Mesodermal cell (in vitro differentiated cells): ENCODE measurements at regions not wholly inside any gene's neighbourhood (a gene's known extent, or its start where the extent isn't known, plus 50 kb on each side); places are given as distances from the start of the nearest gene placed in this dataset.

ENCODE experiments used
- H3K27ac ChIP-seq: 2 replicates; pipeline ENCODE4 v1.7.0; 2013; ENCODE audit warnings: mild to moderate bottlenecking, low read depth, low read length, moderate library complexity; ENCODE audit not compliant: severe bottlenecking
- H3K36me3 ChIP-seq: 2 replicates; pipeline ENCODE4 v1.7.1; 2013; ENCODE audit warnings: mild to moderate bottlenecking, low read length, moderate library complexity; ENCODE audit not compliant: control insufficient read depth, insufficient read depth
- H3K4me1 ChIP-seq: one replicate; pipeline ENCODE4 v1.7.1; 2013; ENCODE audit warnings: mild to moderate bottlenecking, low read length; ENCODE audit not compliant: insufficient read depth, control insufficient read depth, poor library complexity, severe bottlenecking
- H3K4me3 ChIP-seq: 2 replicates; pipeline ENCODE4 v1.7.0; 2013; ENCODE audit warnings: low read length, control low read depth, mild to moderate bottlenecking; ENCODE audit not compliant: insufficient read depth, poor library complexity, severe bottlenecking; ENCODE audit errors: extremely low read depth
- H3K9me3 ChIP-seq: 2 replicates; pipeline ENCODE4 v1.7.1; 2013; ENCODE audit warnings: mild to moderate bottlenecking, low read length, moderate library complexity; ENCODE audit not compliant: control insufficient read depth
- WGBS, 2 experiments: methylation state at CpG; one replicate each; pipeline ENCODE4 v1.1.5; 2013; ENCODE audit warnings: missing lambda C conversion rate in 2 of 2; ENCODE audit not compliant: insufficient coverage in 2 of 2; 5-methylcytosine and 5-hydroxymethylcytosine counted together

DNA sequence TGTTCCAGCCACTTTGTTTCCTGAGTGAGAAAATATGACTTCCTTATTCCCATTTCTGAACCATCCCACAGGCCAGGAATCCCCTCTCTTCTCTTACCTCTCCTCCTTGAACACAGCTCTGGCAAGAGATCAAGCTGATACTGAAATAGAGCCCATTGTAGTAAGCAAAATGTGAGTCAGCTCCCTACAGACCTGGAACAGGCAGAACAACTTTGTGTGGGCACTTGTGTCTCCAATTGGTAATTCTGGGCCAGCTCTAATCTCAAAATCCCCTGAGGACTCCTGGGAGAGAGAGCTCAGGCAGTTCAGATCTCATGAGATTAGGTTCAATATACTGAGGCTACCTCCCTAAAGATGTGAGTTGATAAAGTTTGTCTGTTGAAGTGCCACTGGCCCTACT lies 213.5 kb downstream of the GUCY2F start:
- Histone ChIP-seq H3K4me3 (no peak overlapping the region), H3K36me3 (no peaks in the 10 kb centered on the region), H3K4me1 (no peaks in the 10 kb centered on the region), H3K9me3 (no peaks in the 10 kb centered on the region), H3K27ac (no peak overlapping the region)

DNA sequence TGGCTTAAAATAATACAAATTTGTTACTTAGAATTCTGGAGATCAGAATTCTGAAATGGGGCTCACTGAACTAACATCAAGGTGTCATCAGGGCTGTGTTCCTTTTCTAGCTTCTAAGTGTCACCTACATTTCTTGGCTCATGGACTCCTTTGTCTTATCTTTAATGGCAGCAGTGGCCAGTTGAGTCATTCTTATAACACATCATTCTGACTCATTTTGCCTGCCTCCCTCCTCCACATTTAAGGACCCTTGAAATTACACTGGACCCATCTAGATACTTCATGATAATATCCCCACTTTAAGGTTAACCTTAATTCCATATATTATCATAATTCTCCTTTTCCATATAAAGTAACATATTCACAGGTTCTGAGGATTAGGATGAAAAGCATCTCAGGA lies 215.9 kb downstream of the GUCY2F start:
- H3K27ac ChIP-seq, result no peak overlapping the region
- H3K36me3 ChIP-seq, result no peaks in the 10 kb centered on the region
- no peak overlapping the region for H3K4me3 ChIP-seq
- H3K4me1 ChIP-seq, result no peaks in the 10 kb centered on the region
- no peaks in the 10 kb centered on the region for H3K9me3 ChIP-seq

DNA sequence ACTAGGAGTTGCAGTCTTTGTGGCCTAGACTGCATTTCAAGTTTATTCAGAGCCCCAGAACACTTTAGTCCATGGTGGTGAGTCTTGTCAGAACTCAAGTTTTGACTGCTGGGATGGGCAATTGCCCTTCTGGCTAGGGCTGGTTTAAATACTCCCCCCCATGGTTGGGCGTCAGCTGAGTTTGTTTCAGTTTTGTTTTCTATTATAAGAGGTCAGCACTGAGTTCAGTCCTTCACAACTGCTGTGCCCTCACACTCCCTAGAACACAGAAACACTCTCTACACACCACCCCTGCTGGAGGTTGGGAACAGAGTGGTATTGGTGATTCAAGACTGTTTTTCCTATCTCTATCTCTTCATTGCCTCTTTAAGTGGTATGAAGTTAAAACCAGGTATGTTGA lies 217.0 kb downstream of the GUCY2F start:
- no peak overlapping the region for H3K27ac ChIP-seq
- H3K36me3 ChIP-seq, result no peaks in the 10 kb centered on the region
- no peaks in the 10 kb centered on the region for H3K9me3 ChIP-seq
- no CpG with 5 or more reads among the region's 1 CpG for WGBS, 2 experiments
- no peaks in the 10 kb centered on the region for H3K4me1 ChIP-seq
- no peak overlapping the region for H3K4me3 ChIP-seq

DNA sequence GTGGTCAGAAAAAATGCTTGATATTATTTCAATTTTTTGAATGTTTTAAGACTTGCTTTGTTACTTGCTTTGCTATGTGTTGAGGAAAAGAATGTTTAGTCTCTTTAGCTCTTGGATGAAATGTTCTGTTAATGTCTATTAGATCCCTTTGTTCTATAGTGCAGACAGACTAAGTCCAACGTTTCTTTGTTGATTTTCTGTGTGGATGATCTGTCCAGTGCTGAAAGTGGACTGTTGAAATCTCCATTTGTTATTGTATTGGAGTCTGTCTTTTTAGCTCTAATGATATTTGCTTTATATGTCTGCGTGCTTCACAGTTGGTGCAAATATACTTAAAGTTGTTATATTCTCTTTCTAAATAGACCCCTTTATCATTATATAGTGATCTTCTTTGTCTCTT lies 220.6 kb downstream of the GUCY2F start:
- peaks cover 3% of the 10 kb centered on the region for H3K4me1 ChIP-seq
- no peak overlapping the region for H3K4me3 ChIP-seq
- no peaks in the 10 kb centered on the region for H3K36me3 ChIP-seq
- no peaks in the 10 kb centered on the region for H3K9me3 ChIP-seq
- WGBS, 2 experiments, result no CpG with 5 or more reads among the region's 2 CpGs
- H3K27ac ChIP-seq, result no peak overlapping the region

DNA sequence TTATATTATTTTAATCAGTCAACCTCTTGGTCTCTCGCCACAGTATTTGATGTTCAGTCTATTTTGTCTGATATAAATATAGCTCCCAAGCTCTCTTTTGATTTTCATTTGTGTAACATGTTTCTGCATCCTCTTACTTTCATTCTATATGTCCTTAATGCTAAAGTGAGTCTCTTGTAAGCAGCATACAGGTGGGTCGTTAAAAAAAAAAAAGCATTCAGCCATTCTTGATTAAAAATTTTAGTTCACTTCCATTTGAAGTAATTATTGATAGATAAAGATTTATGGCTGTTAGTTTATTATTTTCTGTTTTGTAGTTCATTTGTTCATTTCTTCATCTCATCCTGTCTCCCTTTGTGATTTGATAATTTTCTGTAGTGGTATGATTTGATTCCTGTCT lies 229.1 kb downstream of the GUCY2F start:
- Histone ChIP-seq H3K4me3 (no peak overlapping the region), H3K27ac (no peak overlapping the region), H3K36me3 (no peaks in the 10 kb centered on the region), H3K9me3 (no peaks in the 10 kb centered on the region), H3K4me1 (peaks cover 3% of the 10 kb centered on the region)
- no CpG with 5 or more reads among the region's 2 CpGs for WGBS, 2 experiments

DNA sequence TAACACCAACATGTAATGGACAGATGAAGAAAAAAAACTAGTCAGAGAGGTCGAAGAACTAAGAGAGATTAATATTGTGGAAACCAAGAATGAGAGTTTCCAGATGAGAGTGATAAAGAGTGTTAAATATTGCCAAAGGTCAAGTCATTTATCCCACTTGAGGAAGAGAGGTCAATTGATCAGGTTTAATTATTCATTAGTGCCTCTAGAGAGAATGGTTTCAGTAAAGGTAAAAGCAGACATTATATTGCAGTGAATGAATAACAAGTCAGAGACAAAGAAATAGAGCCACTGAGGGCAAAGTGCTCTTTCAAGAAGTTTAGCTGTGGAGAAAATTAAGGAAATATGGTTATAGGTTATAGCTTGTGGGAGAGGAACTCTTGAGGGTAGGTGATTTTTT lies 263.1 kb downstream of the GUCY2F start:
- Histone ChIP-seq H3K4me1 (no peaks in the 10 kb centered on the region), H3K36me3 (no peaks in the 10 kb centered on the region), H3K27ac (no peak overlapping the region), H3K9me3 (no peaks in the 10 kb centered on the region), H3K4me3 (no peak overlapping the region)
- 0% methylated on average over 1 of the region's 1 CpG; no CpG with 5 or more reads in 1 of the 2 experiments for WGBS, 2 experiments

DNA sequence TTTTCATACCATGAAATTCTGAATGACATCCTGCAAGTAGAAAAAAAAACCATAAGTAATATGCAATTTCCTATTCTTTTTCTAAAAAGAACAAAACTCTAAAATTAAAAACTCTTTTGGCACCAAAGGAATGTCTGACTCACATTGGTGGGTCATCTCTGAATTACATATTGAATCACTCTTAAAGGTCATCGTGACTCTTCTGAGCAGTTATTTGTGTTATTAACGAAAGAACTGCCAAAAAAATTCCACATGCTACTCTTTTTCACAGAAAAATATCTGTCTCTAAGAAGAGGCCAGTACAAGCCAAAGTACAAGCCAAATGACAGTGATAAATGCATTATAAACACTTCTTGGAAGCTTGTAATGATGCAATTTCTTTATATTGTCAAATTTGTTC lies 282.2 kb downstream of the GUCY2F start:
- Histone ChIP-seq H3K4me3 (no peak overlapping the region), H3K4me1 (no peaks in the 10 kb centered on the region), H3K27ac (no peak overlapping the region), H3K9me3 (no peaks in the 10 kb centered on the region), H3K36me3 (no peaks in the 10 kb centered on the region)
- WGBS, 2 experiments, result no CpG with 5 or more reads among the region's 2 CpGs

DNA sequence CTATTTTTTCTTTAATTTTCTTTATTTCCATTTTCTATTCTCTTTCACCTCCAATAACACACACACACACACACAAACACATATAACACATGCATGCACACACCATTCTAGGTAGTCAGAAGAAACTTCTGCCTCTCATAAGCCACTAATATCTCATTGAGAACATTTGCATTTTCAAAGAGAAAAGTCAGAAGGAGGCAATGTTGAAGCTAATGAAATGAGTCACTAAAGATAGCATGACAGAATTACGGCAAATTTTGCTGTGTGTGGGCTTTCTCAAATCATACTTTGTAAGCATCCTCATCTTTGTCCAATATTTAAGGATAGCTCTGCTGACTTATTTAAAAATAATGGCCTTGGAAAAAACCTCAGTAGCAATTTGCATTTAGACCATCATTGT lies 291.3 kb downstream of the GUCY2F start:
- Histone ChIP-seq H3K9me3 (no peaks in the 10 kb centered on the region), H3K4me1 (no peaks in the 10 kb centered on the region), H3K27ac (no peak overlapping the region), H3K4me3 (no peak overlapping the region), H3K36me3 (no peaks in the 10 kb centered on the region)
- WGBS, 2 experiments, result no CpG with 5 or more reads among the region's 1 CpG

DNA sequence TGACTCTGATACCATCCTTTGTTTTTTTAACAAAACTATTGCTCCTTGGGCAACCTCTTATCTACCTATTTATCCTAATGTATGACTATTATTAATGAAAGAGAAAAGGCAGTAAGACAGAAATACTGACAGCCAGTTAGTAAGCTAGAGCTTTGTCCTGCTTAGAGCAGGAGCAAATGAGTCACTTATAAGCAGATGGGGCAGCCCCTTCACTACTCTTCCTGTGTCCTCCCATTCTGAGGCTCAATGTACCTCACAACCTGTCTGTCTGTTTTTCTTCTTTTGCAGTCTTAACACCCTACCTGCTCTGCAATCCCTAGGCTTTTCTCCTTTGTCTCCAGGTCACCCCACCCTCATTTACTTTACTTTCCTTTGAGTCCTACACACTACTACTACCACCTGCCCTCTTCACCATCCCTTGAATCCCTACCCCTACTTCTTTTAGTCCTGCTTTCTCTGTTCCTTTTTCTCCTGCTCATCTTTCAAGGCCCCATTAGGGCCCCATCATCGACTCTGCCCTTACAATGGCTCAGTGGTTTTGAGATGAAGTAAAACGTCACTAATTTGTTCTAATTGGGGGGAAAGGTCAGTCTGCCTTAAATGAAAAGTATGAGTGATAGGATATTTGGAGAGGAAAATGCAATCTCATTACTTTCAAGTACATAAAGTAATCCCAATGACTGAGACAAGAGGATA lies 294.3 kb downstream of the GUCY2F start:
- Histone ChIP-seq H3K36me3 (no peaks in the 10 kb centered on the region), H3K4me1 (no peaks in the 10 kb centered on the region), H3K4me3 (no peak overlapping the region), H3K9me3 (no peaks in the 10 kb centered on the region), H3K27ac (no peak overlapping the region)
- WGBS, 2 experiments, result no CpG with 5 or more reads among the region's 2 CpGs

DNA sequence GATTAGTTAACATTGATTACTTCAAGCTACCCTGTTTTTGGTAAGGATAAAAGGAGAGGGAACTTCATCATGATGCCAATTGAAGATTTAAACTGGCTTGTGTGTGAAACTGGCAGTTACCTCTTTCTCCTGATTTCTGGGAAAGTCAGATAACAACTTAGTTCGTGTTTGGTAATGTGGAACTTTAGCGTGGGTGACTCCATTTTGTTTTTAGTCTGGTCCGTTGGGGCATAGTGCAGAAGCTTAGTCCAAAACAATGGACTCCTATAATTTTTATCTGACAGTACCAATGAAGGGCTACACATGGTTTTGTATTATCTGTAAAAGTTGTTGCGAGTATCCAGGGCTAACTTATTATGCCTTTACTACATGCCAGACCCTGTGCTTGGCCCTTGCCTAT lies 294.9 kb downstream of the GUCY2F start:
- H3K36me3 ChIP-seq, result no peaks in the 10 kb centered on the region
- no CpG with 5 or more reads among the region's 4 CpGs for WGBS, 2 experiments

DNA sequence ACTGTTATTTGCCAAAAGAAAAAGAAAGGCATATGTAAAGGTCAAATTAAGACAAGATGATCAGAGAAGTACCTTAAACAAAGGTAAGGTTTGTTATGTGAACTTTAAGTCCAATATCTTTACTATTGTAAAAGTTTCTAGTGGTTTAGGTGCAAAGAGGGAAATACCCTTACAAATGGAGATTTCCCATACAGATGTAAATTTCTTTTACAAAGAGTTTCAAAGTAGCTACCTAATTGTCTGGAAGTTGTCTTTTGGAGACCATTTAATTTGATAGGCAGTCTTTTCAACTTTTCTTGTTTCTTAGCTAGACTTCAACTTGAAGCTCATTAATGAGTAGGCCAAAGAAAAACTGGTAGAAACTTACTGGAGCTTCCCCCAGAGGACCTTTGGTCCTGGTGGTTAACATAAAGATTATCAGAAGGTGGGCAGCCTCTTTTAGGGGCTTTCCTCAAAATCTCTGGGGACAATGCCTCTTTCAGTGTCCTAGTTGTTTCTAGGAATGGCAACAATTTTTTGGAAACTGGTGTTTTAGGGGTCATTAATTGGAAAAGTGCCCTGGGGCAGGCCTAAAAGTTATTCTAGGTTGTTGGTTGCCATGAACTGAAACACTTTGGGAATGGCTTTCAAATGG lies 297.3 kb downstream of the GUCY2F start:
- no peaks in the 10 kb centered on the region for H3K36me3 ChIP-seq
- H3K9me3 ChIP-seq, result no peaks in the 10 kb centered on the region
- no peaks in the 10 kb centered on the region for H3K4me1 ChIP-seq

More for the DNA sequence above, 294.9 kb downstream of the GUCY2F start:
- Histone ChIP-seq H3K9me3 (no peaks in the 10 kb centered on the region), H3K27ac (no peak overlapping the region), H3K4me1 (no peaks in the 10 kb centered on the region), H3K4me3 (no peak overlapping the region)

More for the DNA sequence above, 297.3 kb downstream of the GUCY2F start:
- Histone ChIP-seq H3K27ac (no peak overlapping the region), H3K4me3 (no peak overlapping the region)
